ENCODE measurements at regions not wholly inside any gene's neighbourhood (a gene's known extent, or its start where the extent isn't known, plus 50 kb on each side); places are given as distances from the start of the nearest gene placed in this dataset.
A peak's percentile ranks its signal among the peaks of the same experiment; 100 is the strongest.

DNA sequence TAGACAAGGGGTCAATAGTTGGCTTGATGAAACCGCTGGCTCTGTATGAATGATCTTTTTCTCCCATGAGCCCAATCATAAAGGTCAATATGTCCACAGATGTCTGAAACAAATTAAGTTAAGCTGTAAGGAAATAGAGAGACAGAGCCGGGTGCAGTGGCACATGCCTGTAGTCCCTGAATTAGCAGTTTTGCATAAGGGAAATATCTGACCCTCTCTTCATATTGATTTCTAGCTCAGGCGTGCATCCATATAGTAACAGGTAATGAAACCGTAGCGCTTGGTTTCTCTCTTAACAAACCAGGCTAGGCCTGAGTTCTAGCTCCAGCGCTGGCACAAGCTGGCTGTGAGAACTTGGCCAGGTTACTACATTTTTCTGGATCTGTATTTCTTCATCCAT is 118.1 kb upstream of the ERCC6L2 start:
- DNase-seq (ENCODE audit: low read depth), result no peak

GRCh38 chr9:95756986-95757385 is 118.5 kb upstream of the ERCC6L2 start:
- DNase-seq (ENCODE audit: low read depth), result peak; percentile 57

DNA sequence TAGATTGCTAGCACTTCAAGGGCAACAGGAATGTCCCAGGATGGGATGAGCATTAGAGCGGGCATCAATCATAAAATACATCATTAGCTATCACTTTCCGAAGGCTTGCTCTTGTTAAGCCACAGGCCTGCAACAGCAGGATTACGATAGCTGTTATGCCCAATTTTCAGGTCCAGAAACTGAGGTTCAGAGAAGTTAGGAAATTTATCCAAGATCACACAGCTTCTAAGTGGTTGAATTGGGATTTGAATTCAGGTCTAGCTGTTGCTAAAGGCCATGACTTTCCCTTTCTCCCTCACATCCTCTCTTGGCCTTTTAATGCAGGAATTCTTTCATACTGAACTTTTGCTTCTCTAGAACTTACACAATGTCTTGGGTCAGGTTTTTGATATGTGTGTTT is 119.4 kb upstream of the ERCC6L2 start:
- no peak for DNase-seq (ENCODE audit: low read depth)

- DNase-seq (ENCODE audit: low read depth), result no peak
Measured at GRCh38 chr9:95755421-95755730, 120.1 kb upstream of the ERCC6L2 start.

- DNase-seq (ENCODE audit: low read depth), result no peak
Measured at GRCh38 chr9:95754533-95755420, 120.7 kb upstream of the ERCC6L2 start.

- DNase-seq (ENCODE audit: low read depth), result no peak
Measured at GRCh38 chr9:95753762-95754465, 121.6 kb upstream of the ERCC6L2 start.

- DNase-seq (ENCODE audit: low read depth), result no peak
Measured at GRCh38 chr9:95752129-95752731, 123.3 kb upstream of the ERCC6L2 start.

GRCh38 chr9:95751520-95751790 is 124.0 kb upstream of the ERCC6L2 start:
- no peak for DNase-seq (ENCODE audit: low read depth)

- no peak for DNase-seq (ENCODE audit: low read depth)
Measured at GRCh38 chr9:95750725-95751519, 124.6 kb upstream of the ERCC6L2 start.

DNA sequence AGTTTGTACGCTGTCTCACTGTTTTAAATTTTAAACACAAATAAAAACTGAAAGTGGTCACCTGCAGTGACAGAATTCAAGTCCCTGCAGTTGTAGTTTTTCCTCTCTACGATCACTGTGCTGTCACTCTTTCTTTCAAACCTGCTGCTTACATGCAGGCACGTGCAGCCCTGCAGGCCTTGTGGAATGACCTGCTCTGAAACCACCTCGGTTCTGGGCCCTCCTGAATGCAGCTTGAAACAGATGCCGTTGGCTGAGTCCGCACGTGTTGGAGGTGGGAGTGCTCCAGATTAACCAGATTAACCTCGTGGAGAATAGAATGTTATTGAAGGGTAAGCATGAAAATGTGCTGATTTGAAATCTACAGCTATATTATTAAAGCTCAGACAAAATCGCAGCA is 126.0 kb upstream of the ERCC6L2 start:
- no peak for DNase-seq (ENCODE audit: low read depth)

DNA sequence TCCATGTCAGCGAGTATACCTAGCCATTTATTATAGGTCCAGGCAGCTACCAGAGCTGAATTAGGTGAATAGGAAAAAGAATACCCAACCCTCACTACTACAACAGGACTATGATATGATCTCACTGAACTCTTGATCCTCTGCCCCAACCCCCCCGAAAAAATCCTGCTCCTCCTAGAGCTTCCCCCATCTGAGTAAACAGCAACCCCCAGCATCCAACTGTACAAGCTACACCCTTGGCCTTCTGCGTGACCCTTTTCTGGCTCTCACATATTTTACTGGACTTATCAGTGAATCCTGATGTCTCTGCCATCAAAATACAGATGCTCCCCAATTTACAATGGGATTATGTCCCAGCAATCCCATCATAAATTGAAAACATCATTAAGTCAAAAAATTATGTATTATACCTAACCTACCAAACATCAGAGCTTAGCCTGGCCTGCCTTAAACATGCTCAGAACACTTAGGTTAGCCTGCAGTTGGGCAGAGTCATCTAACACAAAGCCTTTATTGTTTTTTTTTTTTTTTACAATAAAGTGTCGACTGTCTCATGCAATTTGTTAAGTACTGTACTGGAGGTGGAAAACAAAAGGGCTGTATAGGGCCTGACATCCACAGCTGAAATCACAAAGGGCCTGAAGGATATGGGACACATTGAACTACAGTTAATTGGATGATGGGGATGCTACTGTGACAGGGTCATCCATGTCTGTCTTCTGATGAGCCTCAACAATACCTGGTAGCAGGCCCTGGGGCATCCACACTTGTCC is 128.9 kb upstream of the ERCC6L2 start:
- no peak for DNase-seq (ENCODE audit: low read depth)

DNA sequence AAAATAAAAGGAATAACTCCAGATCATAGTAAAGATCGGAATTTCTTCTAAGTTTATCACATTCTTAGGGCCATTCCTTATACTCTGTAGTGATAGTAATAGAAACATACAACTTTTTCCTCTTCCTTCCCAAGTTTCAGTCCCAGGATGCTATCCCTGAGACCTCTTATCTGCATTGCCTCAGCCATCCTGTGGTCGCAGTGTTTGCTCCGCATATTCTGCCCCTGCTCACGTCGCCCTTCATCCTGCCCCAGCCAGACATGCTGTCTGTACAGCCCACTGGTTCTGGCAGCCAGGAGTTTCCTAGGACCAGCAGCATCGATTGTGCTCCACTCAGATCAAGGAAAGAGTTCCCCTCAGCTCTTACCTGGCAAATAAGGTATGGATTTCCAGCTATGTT is 132.7 kb upstream of the ERCC6L2 start:
- no peak for DNase-seq (ENCODE audit: low read depth)

DNA sequence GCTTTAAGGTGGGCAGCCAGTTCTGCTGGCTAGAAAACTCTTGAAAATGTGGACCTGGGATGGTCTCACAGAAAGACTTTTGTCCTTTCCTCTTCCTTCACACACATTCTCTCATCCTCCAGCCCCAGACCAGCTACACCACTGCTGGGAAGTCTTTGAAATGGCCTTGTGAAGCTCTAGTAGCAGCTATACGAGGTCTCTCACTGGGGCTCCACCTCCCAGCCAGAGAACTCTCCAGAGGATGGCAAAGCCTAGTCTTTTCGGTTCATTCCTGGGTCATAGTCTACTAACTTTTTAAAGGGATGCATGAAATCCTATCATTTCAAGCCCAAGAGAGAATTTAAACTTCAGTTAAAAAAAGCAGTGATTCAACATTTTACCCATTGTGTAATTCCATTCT is 133.9 kb upstream of the ERCC6L2 start:
- no peak for DNase-seq (ENCODE audit: low read depth)

- DNase-seq (ENCODE audit: low read depth), result no peak
Measured at GRCh38 chr9:95740217-95741004, 135.1 kb upstream of the ERCC6L2 start.

DNA sequence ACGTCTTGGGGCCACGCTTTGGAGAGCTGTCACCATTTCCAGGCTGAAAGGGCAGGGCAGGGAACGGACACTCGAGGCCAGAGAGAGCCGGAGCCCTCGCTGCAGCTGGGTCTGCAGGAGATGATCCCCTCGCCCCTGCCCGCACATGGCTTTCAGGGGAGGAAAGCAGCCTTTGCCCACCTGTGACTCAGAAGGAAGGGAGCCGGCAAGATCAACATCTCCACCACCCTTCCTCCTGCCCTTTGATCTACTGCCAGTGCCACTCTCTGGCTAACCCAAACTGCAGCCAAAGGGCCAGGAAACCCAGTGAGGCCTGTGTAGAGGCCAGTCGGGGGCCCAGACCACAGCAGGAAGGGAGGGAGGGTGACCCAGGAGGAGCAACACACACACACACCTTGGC is 137.1 kb upstream of the ERCC6L2 start:
- no peak for DNase-seq (ENCODE audit: low read depth)

- DNase-seq (ENCODE audit: low read depth), result no peak
Measured at GRCh38 chr9:95736891-95737522, 138.5 kb upstream of the ERCC6L2 start.

DNA sequence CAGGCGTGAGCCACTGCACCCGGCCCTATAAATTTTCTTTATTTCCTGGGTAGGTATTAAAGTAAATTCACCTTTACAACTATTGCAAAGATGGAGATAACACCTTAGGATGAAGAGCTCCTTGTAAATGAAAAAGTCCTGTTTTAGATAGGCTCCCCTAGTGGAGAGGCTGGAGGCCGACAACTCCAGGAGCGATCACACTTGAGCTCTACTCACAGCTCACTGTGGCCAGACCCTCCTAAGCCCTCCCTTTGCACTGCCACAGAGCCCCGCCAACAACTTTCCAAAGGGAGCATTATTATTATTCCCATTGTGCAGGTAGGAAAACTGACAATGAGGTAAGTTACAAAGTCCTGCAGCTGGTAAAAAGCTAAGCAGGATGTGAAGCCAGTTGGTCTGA is 139.1 kb upstream of the ERCC6L2 start:
- DNase-seq (ENCODE audit: low read depth), result no peak

DNA sequence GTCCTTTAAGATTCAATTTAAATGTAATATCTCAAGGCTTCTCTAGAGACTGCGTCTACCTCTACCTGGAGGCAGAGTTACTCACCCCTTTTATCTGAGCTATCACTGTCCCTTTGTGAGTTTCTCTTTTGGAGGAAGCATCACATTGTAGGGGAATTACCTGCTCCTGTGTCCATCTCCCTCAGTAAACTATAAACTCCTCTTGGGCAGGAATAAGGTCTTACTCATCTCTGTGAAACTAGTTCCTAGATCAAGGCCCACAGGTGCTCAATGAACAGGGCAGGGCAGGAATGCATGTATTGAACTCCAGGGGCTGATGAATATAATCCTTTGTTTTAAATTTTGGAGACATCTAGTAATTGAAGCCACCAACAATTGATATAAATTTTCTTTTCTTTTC is 139.8 kb upstream of the ERCC6L2 start:
- DNase-seq (ENCODE audit: low read depth), result no peak

- no peak for DNase-seq (ENCODE audit: low read depth)
Measured at GRCh38 chr9:95733741-95734666, 141.5 kb upstream of the ERCC6L2 start.

Data from renal cortical epithelial cell (primary cell).